PC-3 (cell line): ENCODE measurements at regions not wholly inside any gene's neighbourhood (a gene's known extent, or its start where the extent isn't known, plus 50 kb on each side); places are given as distances from the start of the nearest gene placed in this dataset.

Experiments used
- ATAC-seq: fragments of 200-7000 bp; cut with Tn5 transposase; 2 replicates; pipeline ENCODE4 v1.9.1; 2020; ENCODE audit warnings: mild to moderate bottlenecking, moderate library complexity
- BruUV-seq: library from RNA; stranded (reverse); fragments of 400-500 nt; replicated peaks from 2 replicates; lab custom pipeline; 2021; lab: Mats Ljungman, UMichigan
- CTCF ChIA-PET: fragments of 300-600 bp; sonication (Branson Sonifier 250); formaldehyde crosslinking; loops from one replicate; lab custom pipeline; 2022; ENCODE audit warnings: antibody characterized with exemption; lab: Charles Lee
- POLR2A ChIA-PET: fragments of 300-600 bp; sonication (Branson Sonifier 250); formaldehyde crosslinking; loops from one replicate; lab custom pipeline; 2022; ENCODE audit warnings: antibody characterized with exemption; ENCODE audit not compliant: unreplicated experiment; lab: Charles Lee
- DNase-seq: peaks from one replicate; pipeline ENCODE4 v3.0.0-alpha.2; 2015
- H2AFZ ChIP-seq: fragments of 300-600 bp; sonication (generic); 2 replicates; pipeline ENCODE4 v1.6.0; 2016; ENCODE audit warnings: antibody characterized with exemption, low read length
- H3F3A ChIP-seq: fragments of 300-600 bp; sonication (generic); one replicate; pipeline ENCODE4 v1.6.0; 2017; ENCODE audit warnings: antibody characterized with exemption, low read length, control low read depth, mild to moderate bottlenecking; ENCODE audit not compliant: unreplicated experiment
- H3K27ac ChIP-seq: fragments of 300-600 bp; sonication (generic); 2 replicates; pipeline ENCODE4 v1.5.1; 2016; ENCODE audit warnings: mild to moderate bottlenecking, low read length
- H3K27me3 ChIP-seq: fragments of 300-600 bp; sonication (generic); 2 replicates; pipeline ENCODE4 v1.6.1; 2016; ENCODE audit warnings: low read length, mixed read lengths
- H3K36me3 ChIP-seq: fragments of 300-600 bp; sonication (generic); 2 replicates; pipeline ENCODE4 v1.6.1; 2016; ENCODE audit warnings: low read depth, mixed run types, low read length, mixed read lengths
- H3K4me1 ChIP-seq: fragments of 300-600 bp; sonication (generic); 2 replicates; pipeline ENCODE4 v1.5.1; 2016; ENCODE audit warnings: low read length; ENCODE audit not compliant: insufficient read depth
- H3K4me2 ChIP-seq: fragments of 300-600 bp; sonication (generic); 2 replicates; pipeline ENCODE4 v1.6.0; 2016; ENCODE audit warnings: low read length
- H3K4me3 ChIP-seq: fragments of 300-600 bp; sonication (generic); 2 replicates; pipeline ENCODE4 v1.5.1; 2016; ENCODE audit warnings: mild to moderate bottlenecking, low read length, mixed read lengths
- H3K79me2 ChIP-seq: fragments of 300-600 bp; sonication (generic); 2 replicates; pipeline ENCODE4 v1.6.1; 2017; ENCODE audit warnings: low read length, mixed read lengths
- H3K9ac ChIP-seq: fragments of 300-600 bp; sonication (generic); 2 replicates; pipeline ENCODE4 v1.6.0; 2016; ENCODE audit warnings: mild to moderate bottlenecking, low read length
- H3K9me2 ChIP-seq: fragments of 300-600 bp; sonication (generic); replicated peaks from 2 replicates; pipeline ENCODE4 v1.6.1; 2016; ENCODE audit warnings: mixed run types, low read length, mixed read lengths
- H3K9me3 ChIP-seq: fragments of 300-600 bp; sonication (generic); 2 replicates; pipeline ENCODE4 v1.6.1; 2016; ENCODE audit warnings: low read length, mixed read lengths
- H4K20me1 ChIP-seq: fragments of 300-600 bp; sonication (generic); 2 replicates; pipeline ENCODE4 v1.6.1; 2016; ENCODE audit warnings: low read length, mixed read lengths
- CTCF ChIP-seq: fragments of 300-600 bp; sonication (generic); conservative IDR thresholded peaks from 2 replicates; pipeline ENCODE4 v1.5.1; 2017; ENCODE audit warnings: antibody characterized with exemption, low read depth, mild to moderate bottlenecking, low read length
- EZH2 ChIP-seq: fragments of 300-600 bp; sonication (generic); IDR thresholded peaks from one replicate; pipeline ENCODE4 v1.6.1; 2017; ENCODE audit warnings: antibody characterized with exemption, mild to moderate bottlenecking, low read length; ENCODE audit not compliant: unreplicated experiment
- EZH2phosphoT487 ChIP-seq: fragments of 300-600 bp; sonication (generic); IDR thresholded peaks from 2 replicates; pipeline ENCODE4 v1.6.1; 2018; ENCODE audit warnings: mild to moderate bottlenecking, antibody characterized with exemption, low read length, borderline replicate concordance
- intact Hi-C: fragments of 100-400 bp; cut with micrococcal nuclease; formaldehyde crosslinking; loops from 2 replicates; pipeline ENCODE4 v1.9.0; 2023

GRCh38 chr2:39498786-39499185, 61.7 kb upstream of the MAP4K3 start:
- Histone ChIP-seq H3K9me2 (no peaks in the 10 kb centered on the region; the same call in 1 of the 2 replicates), H3K79me2 (no peaks in the 10 kb centered on the region), H3K36me3 (no peaks in the 10 kb centered on the region), H3K9ac (no peak overlapping the region), H3K27ac (peak overlapping the region; percentile 8; the same call in 1 of the 2 replicates), H3K27me3 (no peaks in the 10 kb centered on the region), H3K4me2 (no peak overlapping the region), H4K20me1 (no peaks in the 10 kb centered on the region), H3K9me3 (no peaks in the 10 kb centered on the region), H3K4me3 (no peak overlapping the region), H3F3A (no peaks in the 10 kb centered on the region), H3K4me1 (peaks cover 36% of the 10 kb centered on the region), H2AFZ (no peak overlapping the region)
- TF ChIP-seq EZH2phosphoT487: no peak
- TF ChIP-seq CTCF: no peak
- no peak for TF ChIP-seq EZH2
- ATAC-seq: no peak
- BruUV-seq: no TSS peak
- DNase-seq: no peak
- ChIA-PET POLR2A (no interaction called here), CTCF (no interaction called here)
- intact Hi-C loops: no loop called here

GRCh38 chr2:39499336-39499735, 62.3 kb upstream of the MAP4K3 start:
- H3K4me3 ChIP-seq: no peak overlapping the region
- H3K4me1 ChIP-seq: peaks cover 38% of the 10 kb centered on the region
- POLR2A ChIA-PET: no interaction called here
- BruUV-seq: no TSS peak
- H3K9ac ChIP-seq: no peak overlapping the region
- H3K27ac ChIP-seq: peak overlapping the region; percentile 8; the same call in 1 of the 2 replicates
- ATAC-seq (peak; percentile 39), DNase-seq (peak; percentile 67)
- TF ChIP-seq CTCF (no peak), EZH2 (no peak), EZH2phosphoT487 (no peak)
- no peaks in the 10 kb centered on the region; the same call in 1 of the 2 replicates for H3K9me2 ChIP-seq
- no peaks in the 10 kb centered on the region for H3K36me3 ChIP-seq
- no peak overlapping the region for H3K4me2 ChIP-seq
- H3F3A ChIP-seq: no peaks in the 10 kb centered on the region
- H3K79me2 ChIP-seq: no peaks in the 10 kb centered on the region
- intact Hi-C loops: no loop called here
- no peaks in the 10 kb centered on the region for H4K20me1 ChIP-seq
- no peaks in the 10 kb centered on the region for H3K9me3 ChIP-seq
- no peaks in the 10 kb centered on the region for H3K27me3 ChIP-seq
- CTCF ChIA-PET: no interaction called here
- H2AFZ ChIP-seq: no peak overlapping the region

- Histone ChIP-seq H3K4me2 (no peak overlapping the region), H3K4me3 (no peak overlapping the region), H2AFZ (no peak overlapping the region), H3K36me3 (no peaks in the 10 kb centered on the region), H3K9me2 (no peaks in the 10 kb centered on the region; the same call in 1 of the 2 replicates), H3F3A (no peaks in the 10 kb centered on the region), H3K27me3 (no peaks in the 10 kb centered on the region), H4K20me1 (no peaks in the 10 kb centered on the region), H3K4me1 (peaks cover 38% of the 10 kb centered on the region), H3K9ac (no peak overlapping the region), H3K79me2 (no peaks in the 10 kb centered on the region), H3K9me3 (no peaks in the 10 kb centered on the region), H3K27ac (no peak overlapping the region)
- no TSS peak for BruUV-seq
- CTCF ChIA-PET: no interaction called here
- intact Hi-C loops: no loop called here
- POLR2A ChIA-PET: no interaction called here
- no peak for ATAC-seq
- DNase-seq: no peak
- no peak for TF ChIP-seq CTCF
- no peak for TF ChIP-seq EZH2phosphoT487
- no peak for TF ChIP-seq EZH2
Observed at GRCh38 chr2:39501412-39501811, 64.3 kb upstream of the MAP4K3 start.
